Fibroblast of lung (primary cell): ENCODE measurements at regions not wholly inside any gene's neighbourhood (a gene's known extent, or its start where the extent isn't known, plus 50 kb on each side); places are given as distances from the start of the nearest gene placed in this dataset.

Experiments
- DNase-seq, 2 donors: peaks; one replicate each; pipeline versions ENCODE4 v3.0.0 to v3.0.0-alpha.2; 2010; ENCODE audit warnings: low read depth in 2 of 2
- H2AFZ ChIP-seq: 2 replicates; pipeline ENCODE4 v1.5.1; 2012; ENCODE audit warnings: low read length, control low read depth, inconsistent platforms
- H3K27ac ChIP-seq: 2 replicates; pipeline ENCODE4 v1.5.1; 2011; ENCODE audit warnings: low read length, control low read depth; ENCODE audit not compliant: insufficient read depth
- H3K27me3 ChIP-seq: 2 replicates; pipeline ENCODE4 v1.5.1; 2011; ENCODE audit warnings: mild to moderate bottlenecking, low read length; ENCODE audit not compliant: control insufficient read depth, insufficient read depth
- H3K36me3 ChIP-seq: 2 replicates; pipeline ENCODE4 v1.5.1; 2011; ENCODE audit warnings: low read length; ENCODE audit not compliant: control insufficient read depth, insufficient read depth
- H3K4me1 ChIP-seq: 2 replicates; pipeline ENCODE4 v1.5.1; 2011; ENCODE audit warnings: low read length; ENCODE audit not compliant: control insufficient read depth, insufficient read depth; ENCODE audit errors: extremely low read depth
- H3K4me2 ChIP-seq: 2 replicates; pipeline ENCODE4 v1.5.1; 2011; ENCODE audit warnings: low read length, control low read depth; ENCODE audit not compliant: insufficient read depth; ENCODE audit errors: extremely low read depth
- H3K4me3 ChIP-seq, 4 experiments: fragments of 200-600 bp in 1 of 4; sonication (generic) in 1 of 4; replicated peaks in 1 of 4; 2 replicates each; pipeline ENCODE4 v1.5.1; 2011 to 2016; ENCODE audit warnings: low read length in 4 of 4, low read depth in 3 of 4, mild to moderate bottlenecking in 3 of 4, control low read depth in 2 of 4, inconsistent platforms in 1 of 4, mixed read lengths in 1 of 4; ENCODE audit not compliant: insufficient read depth in 1 of 4; ENCODE audit errors: control extremely low read depth in 1 of 4
- H3K79me2 ChIP-seq: 2 replicates; pipeline ENCODE4 v1.5.1; 2012; ENCODE audit warnings: mild to moderate bottlenecking, low read length, inconsistent platforms; ENCODE audit not compliant: control insufficient read depth, insufficient read depth
- H3K9ac ChIP-seq: 2 replicates; pipeline ENCODE4 v1.5.1; 2011; ENCODE audit warnings: mild to moderate bottlenecking, low read length, control low read depth; ENCODE audit not compliant: insufficient read depth
- H3K9me3 ChIP-seq: 2 replicates; pipeline ENCODE4 v1.5.1; 2012; ENCODE audit warnings: low read depth, low read length; ENCODE audit not compliant: control insufficient read depth, insufficient read depth
- H4K20me1 ChIP-seq: 2 replicates; pipeline ENCODE4 v1.5.1; 2011; ENCODE audit warnings: low read length; ENCODE audit not compliant: control insufficient read depth, insufficient read depth; ENCODE audit errors: extremely low read depth
- EZH2 ChIP-seq: IDR thresholded peaks from 2 replicates; pipeline ENCODE4 v1.5.1; 2012; ENCODE audit warnings: low read length, control low read depth, mild to moderate bottlenecking; ENCODE audit errors: missing control alignments
- TF ChIP-seq, protein P1 (sequence below), 2 donors: IDR thresholded peaks in 1 of 2; conservative IDR thresholded peaks in 1 of 2; 1 replicate in 1 of 2; 2 replicates in 1 of 2; pipeline ENCODE4 v1.5.1; 2011 to 2012; ENCODE audit warnings: low read length in 2 of 2, control low read depth in 1 of 2, inconsistent platforms in 1 of 2, low read depth in 1 of 2, mild to moderate bottlenecking in 1 of 2

DNA sequence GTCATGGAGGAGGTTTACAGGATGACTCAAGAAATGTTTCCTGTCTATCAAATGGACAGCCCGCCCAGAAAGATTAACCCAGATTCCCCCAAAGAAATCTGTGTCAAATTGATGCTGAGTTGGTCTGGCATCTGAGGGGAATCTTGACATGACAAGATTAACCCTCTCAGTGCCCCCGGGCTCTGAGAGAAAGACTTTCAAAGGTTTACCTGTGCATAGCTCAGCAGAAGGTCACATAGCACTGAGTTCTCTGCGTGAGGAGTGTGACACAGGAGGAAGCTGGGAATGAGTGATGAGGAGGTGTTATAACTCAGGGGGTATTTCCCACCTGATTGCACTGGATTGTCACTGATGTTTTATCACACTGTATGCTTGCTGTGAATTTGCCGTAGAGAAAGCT, 601.2 kb downstream of the DHX35 start:
- no peak overlapping the region for H3K4me3 ChIP-seq
- H3K4me2 ChIP-seq: no peak overlapping the region
- H3K9me3 ChIP-seq: no peaks in the 10 kb centered on the region
- H3K27me3 ChIP-seq: no peaks in the 10 kb centered on the region
- H3K27ac ChIP-seq: no peak overlapping the region
- H3K79me2 ChIP-seq: no peaks in the 10 kb centered on the region
- no peak for DNase-seq
- H4K20me1 ChIP-seq: no peaks in the 10 kb centered on the region
- no peaks in the 10 kb centered on the region for H3K36me3 ChIP-seq
- no peak overlapping the region for H3K9ac ChIP-seq
- no peak overlapping the region for H2AFZ ChIP-seq
- H3K4me1 ChIP-seq: no peaks in the 10 kb centered on the region
- no peak for TF ChIP-seq EZH2
- TF ChIP-seq, protein P1, sequence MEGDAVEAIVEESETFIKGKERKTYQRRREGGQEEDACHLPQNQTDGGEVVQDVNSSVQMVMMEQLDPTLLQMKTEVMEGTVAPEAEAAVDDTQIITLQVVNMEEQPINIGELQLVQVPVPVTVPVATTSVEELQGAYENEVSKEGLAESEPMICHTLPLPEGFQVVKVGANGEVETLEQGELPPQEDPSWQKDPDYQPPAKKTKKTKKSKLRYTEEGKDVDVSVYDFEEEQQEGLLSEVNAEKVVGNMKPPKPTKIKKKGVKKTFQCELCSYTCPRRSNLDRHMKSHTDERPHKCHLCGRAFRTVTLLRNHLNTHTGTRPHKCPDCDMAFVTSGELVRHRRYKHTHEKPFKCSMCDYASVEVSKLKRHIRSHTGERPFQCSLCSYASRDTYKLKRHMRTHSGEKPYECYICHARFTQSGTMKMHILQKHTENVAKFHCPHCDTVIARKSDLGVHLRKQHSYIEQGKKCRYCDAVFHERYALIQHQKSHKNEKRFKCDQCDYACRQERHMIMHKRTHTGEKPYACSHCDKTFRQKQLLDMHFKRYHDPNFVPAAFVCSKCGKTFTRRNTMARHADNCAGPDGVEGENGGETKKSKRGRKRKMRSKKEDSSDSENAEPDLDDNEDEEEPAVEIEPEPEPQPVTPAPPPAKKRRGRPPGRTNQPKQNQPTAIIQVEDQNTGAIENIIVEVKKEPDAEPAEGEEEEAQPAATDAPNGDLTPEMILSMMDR (conservative IDR thresholded peaks at IDR 0.05 in 1 of 2, IDR thresholded peaks at IDR 0.05 in 1 of 2; ENCODE audit: low read depth in 1 of 2, low read length in 2 of 2): no peak

DNA sequence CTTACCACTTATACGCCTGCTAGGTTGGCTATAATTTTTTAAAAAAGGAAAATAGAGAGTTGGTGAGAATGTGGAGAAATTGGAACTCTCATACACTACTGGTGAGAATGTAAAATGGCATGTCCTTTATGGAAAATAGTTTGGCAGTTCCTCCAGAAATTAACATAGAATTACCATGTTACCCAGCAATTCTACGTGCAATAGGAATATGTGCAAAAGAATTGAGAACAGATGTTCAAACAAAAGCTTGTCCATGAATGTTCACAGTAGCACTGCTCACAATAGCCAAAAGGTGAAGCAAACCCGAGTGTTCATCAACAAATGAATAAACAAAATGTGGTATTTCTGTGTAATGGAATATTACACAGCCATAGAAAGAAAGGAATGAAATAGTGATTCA, 592.2 kb downstream of the DHX35 start:
- Histone ChIP-seq H3K27ac (no peak overlapping the region), H3K36me3 (no peaks in the 10 kb centered on the region), H3K9me3 (no peaks in the 10 kb centered on the region), H3K27me3 (no peaks in the 10 kb centered on the region), H4K20me1 (no peaks in the 10 kb centered on the region), H3K9ac (no peak overlapping the region), H3K4me3 (no peak overlapping the region), H3K4me1 (no peaks in the 10 kb centered on the region), H2AFZ (no peak overlapping the region), H3K4me2 (no peak overlapping the region), H3K79me2 (no peaks in the 10 kb centered on the region)
- TF ChIP-seq EZH2: no peak
- TF ChIP-seq, protein P1 (conservative IDR thresholded peaks at IDR 0.05 in 1 of 2, IDR thresholded peaks at IDR 0.05 in 1 of 2; ENCODE audit: low read depth in 1 of 2, low read length in 2 of 2): no peak
- no peak for DNase-seq

DNA sequence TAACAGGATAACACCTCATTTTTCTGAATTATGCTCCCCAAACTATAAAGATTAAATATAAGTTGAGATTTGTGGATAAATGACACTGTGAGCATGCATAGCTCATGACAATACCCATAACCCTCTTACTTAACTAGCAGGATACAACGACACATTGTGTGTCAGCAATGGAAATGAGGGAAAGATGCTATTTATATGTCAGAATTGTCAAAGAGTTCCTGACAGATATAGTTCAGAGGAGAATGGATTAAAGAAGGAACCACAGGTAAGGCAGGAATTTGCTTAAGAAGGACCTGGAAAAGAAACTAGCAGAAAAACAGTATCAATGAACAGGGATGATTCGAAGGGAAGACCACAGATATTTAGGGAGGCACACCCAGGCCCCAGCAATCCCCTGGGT, 591.0 kb downstream of the DHX35 start:
- H3K4me3 ChIP-seq: no peak overlapping the region
- no peak overlapping the region for H2AFZ ChIP-seq

More for the DNA sequence above, 591.0 kb downstream of the DHX35 start:
- no peaks in the 10 kb centered on the region for H3K27me3 ChIP-seq
- no peaks in the 10 kb centered on the region for H3K79me2 ChIP-seq
- no peak for DNase-seq
- H3K27ac ChIP-seq: no peak overlapping the region
- H3K4me1 ChIP-seq: no peaks in the 10 kb centered on the region
- H3K9ac ChIP-seq: no peak overlapping the region
- H3K36me3 ChIP-seq: no peaks in the 10 kb centered on the region
- TF ChIP-seq, protein P1 (conservative IDR thresholded peaks at IDR 0.05 in 1 of 2, IDR thresholded peaks at IDR 0.05 in 1 of 2; ENCODE audit: low read depth in 1 of 2, low read length in 2 of 2): no peak
- TF ChIP-seq EZH2: no peak
- no peaks in the 10 kb centered on the region for H3K9me3 ChIP-seq
- no peak overlapping the region for H3K4me2 ChIP-seq
- no peaks in the 10 kb centered on the region for H4K20me1 ChIP-seq
